HepG2 (cell line): ENCODE measurements at regions not wholly inside any gene's neighbourhood (a gene's known extent, or its start where the extent isn't known, plus 50 kb on each side); places are given as distances from the start of the nearest gene placed in this dataset.

Experiments
- ATAC-seq: fragments of 200-7000 bp; cut with Tn5 transposase; 3 replicates; pipeline ENCODE4 v1.9.1; 2020; ENCODE audit warnings: mild to moderate bottlenecking, moderate library complexity
- BruUV-seq: library from RNA; stranded (reverse); fragments of 400-500 nt; replicated peaks from 2 replicates; lab custom pipeline; 2021; lab: Mats Ljungman, UMichigan
- CTCF ChIA-PET: fragments of 300-600 bp; formaldehyde crosslinking; extraction: SDS; loops from one replicate; lab custom pipeline; 2021; ENCODE audit warnings: low total read pairs, inconsistent platforms, low intra/inter-chr PET ratio; lab: Yijun Ruan, JAX
- POLR2A ChIA-PET: fragments of 350-600 bp; sonication (Branson Sonifier 250); formaldehyde crosslinking; loops from one replicate; lab custom pipeline; 2020; ENCODE audit warnings: antibody characterized with exemption, inconsistent platforms; lab: Yijun Ruan, JAX
- DNase-seq: peaks from one replicate; pipeline ENCODE4 v3.0.0-alpha.2; 2015; ENCODE audit warnings: low spot score
- FAIRE-seq: peaks from 3 replicates; lab custom pipeline; 2011; peaks lifted over from hg19 to GRCh38; lab: Jason Lieb, UNC
- H2AFZ ChIP-seq: one replicate; pipeline ENCODE4 v1.6.1; 2011; ENCODE audit warnings: low read length, inconsistent platforms
- H3K27ac ChIP-seq: fragments of 300-600 bp; 3 replicates; pipeline ENCODE4 v1.8.0; 2011; ENCODE audit warnings: mixed run types, mild to moderate bottlenecking, mixed read lengths, low read length, inconsistent platforms; ENCODE audit not compliant: insufficient read depth; ENCODE audit errors: extremely low read length
- H3K27me3 ChIP-seq, 2 experiments: fragments of 200-600 bp in 1 of 2; 2 replicates in 1 of 2; 3 replicates in 1 of 2; pipeline versions ENCODE4 v1.6.0 to v1.8.0; 2011; ENCODE audit warnings: low read length in 2 of 2, mild to moderate bottlenecking in 2 of 2, moderate library complexity in 2 of 2, inconsistent platforms in 1 of 2; ENCODE audit not compliant: insufficient read depth in 2 of 2, control insufficient read depth in 1 of 2
- H3K36me3 ChIP-seq, 2 experiments: fragments of 200-600 bp in 1 of 2; replicated peaks in 1 of 2; 2 replicates in 1 of 2; 3 replicates in 1 of 2; pipeline versions ENCODE4 v1.5.1 to v1.8.0; 2011; ENCODE audit warnings: low read length in 2 of 2, inconsistent platforms in 1 of 2; ENCODE audit not compliant: insufficient read depth in 2 of 2, control insufficient read depth in 1 of 2
- H3K4me1 ChIP-seq: 2 replicates; pipeline ENCODE4 v1.5.1; 2012; ENCODE audit warnings: low read length, inconsistent platforms; ENCODE audit not compliant: insufficient read depth
- H3K4me2 ChIP-seq: 2 replicates; pipeline ENCODE4 v1.6.0; 2011; ENCODE audit warnings: low read depth, low read length, inconsistent platforms
- H3K4me3 ChIP-seq, 3 experiments: fragments of 200-600 bp in 1 of 3; sonication (generic), shearing (Covaris generic) in 1 of 3; replicated peaks in 1 of 3; 2 replicates each; pipeline ENCODE4 v1.5.1; 2011 to 2016; ENCODE audit warnings: low read length in 3 of 3, inconsistent platforms in 2 of 3, low read depth in 2 of 3, mild to moderate bottlenecking in 2 of 3, control low read depth in 1 of 3, mixed read lengths in 1 of 3; ENCODE audit not compliant: insufficient read depth in 1 of 3
- H3K79me2 ChIP-seq: one replicate; pipeline ENCODE4 v1.6.1; 2011; ENCODE audit warnings: low read length, inconsistent platforms; ENCODE audit not compliant: insufficient read depth
- H3K9ac ChIP-seq: 2 replicates; pipeline ENCODE4 v1.6.0; 2011; ENCODE audit warnings: mild to moderate bottlenecking, low read depth, low read length, inconsistent platforms; ENCODE audit not compliant: insufficient read depth
- H3K9me3 ChIP-seq: 2 replicates; pipeline ENCODE4 v1.5.1; 2012; ENCODE audit warnings: mild to moderate bottlenecking, low read length
- H4K20me1 ChIP-seq: 2 replicates; pipeline ENCODE4 v1.6.0; 2011; ENCODE audit warnings: inconsistent platforms, mild to moderate bottlenecking, low read length, moderate library complexity; ENCODE audit not compliant: insufficient read depth
- ATF5 ChIP-seq: sonication (generic); formaldehyde crosslinking; IDR thresholded peaks from 2 replicates; pipeline ENCODE4 v1.4.0; 2020; ENCODE audit warnings: mild to moderate bottlenecking, low read depth, missing genetic modification reagents
- CCDC6 ChIP-seq: sonication (generic); formaldehyde crosslinking; IDR thresholded peaks from 2 replicates; pipeline ENCODE4 v1.8.1; 2022; ENCODE audit warnings: mild to moderate bottlenecking, missing genetic modification reagents, moderate library complexity
- FOXJ3 ChIP-seq: sonication (generic); formaldehyde crosslinking; IDR thresholded peaks from 2 replicates; pipeline ENCODE4 v1.4.0; 2020; ENCODE audit warnings: missing genetic modification reagents, mild to moderate bottlenecking, borderline replicate concordance
- GFI1 ChIP-seq: sonication (generic); formaldehyde crosslinking; IDR thresholded peaks from 2 replicates; pipeline ENCODE4 v1.5.0; 2020; ENCODE audit warnings: missing genetic modification reagents, mild to moderate bottlenecking, borderline replicate concordance
- GPN1 ChIP-seq: sonication (generic); formaldehyde crosslinking; IDR thresholded peaks from 2 replicates; pipeline ENCODE4 v1.5.1; 2020; ENCODE audit warnings: missing genetic modification reagents, borderline replicate concordance
- MEIS2 ChIP-seq: sonication (generic); formaldehyde crosslinking; IDR thresholded peaks from 2 replicates; pipeline ENCODE4 v1.9.0; 2021; ENCODE audit warnings: mild to moderate bottlenecking, missing genetic modification reagents
- POLR2AphosphoS5 ChIP-seq: IDR thresholded peaks from 2 replicates; pipeline ENCODE4 v1.6.1; 2012; ENCODE audit warnings: low read depth, low read length
- SCMH1 ChIP-seq: sonication (generic); formaldehyde crosslinking; IDR thresholded peaks from 2 replicates; pipeline ENCODE4 v1.9.0; 2021; ENCODE audit warnings: missing genetic modification reagents, mild to moderate bottlenecking, borderline replicate concordance
- TAF1 ChIP-seq: sonication (generic); formaldehyde crosslinking; IDR thresholded peaks from 2 replicates; pipeline ENCODE4 v1.4.0; 2020; ENCODE audit warnings: missing genetic modification reagents
- ZNF124 ChIP-seq: sonication (generic); formaldehyde crosslinking; IDR thresholded peaks from 2 replicates; pipeline ENCODE4 v1.4.0; 2020; ENCODE audit warnings: missing genetic modification reagents
- ZNF562 ChIP-seq: sonication (generic); formaldehyde crosslinking; IDR thresholded peaks from 2 replicates; pipeline ENCODE4 v1.8.0; 2022; ENCODE audit warnings: missing genetic modification reagents, borderline replicate concordance
- ZNF83 ChIP-seq: sonication (generic); formaldehyde crosslinking; IDR thresholded peaks from 2 replicates; pipeline ENCODE4 v1.4.0; 2020; ENCODE audit warnings: missing genetic modification reagents, mild to moderate bottlenecking, borderline replicate concordance
- ZNF883 ChIP-seq: sonication (generic); formaldehyde crosslinking; IDR thresholded peaks from 2 replicates; pipeline ENCODE4 v1.5.1; 2020; ENCODE audit warnings: mild to moderate bottlenecking, missing genetic modification reagents; ENCODE audit errors: not compliant biosample characterization
- WGBS: methylation state at CpG from one replicate; pipeline ENCODE4 v1.1.6; 2017; ENCODE audit warnings: low lambda C conversion rate; 5-methylcytosine and 5-hydroxymethylcytosine counted together
- in situ Hi-C: cut with HindIII; loops from 2 replicates; pipeline ENCODE4 v1.10.0; 2017; ENCODE audit warnings: low pct_unique_long_range_greater_than_20kb; ENCODE audit not compliant: extremely low pct_ligation_motif_present
- intact Hi-C: fragments of 100-400 bp; cut with micrococcal nuclease; formaldehyde crosslinking; loops from one replicate; pipeline ENCODE4 v1.10.0; 2022; ENCODE audit not compliant: unreplicated experiment

- no peak overlapping the region for H3K4me2 ChIP-seq
- no TSS peak for BruUV-seq
- H3K9ac ChIP-seq, result no peak overlapping the region
- H3K9me3 ChIP-seq, result no peaks in the 10 kb centered on the region
- TF ChIP-seq SCMH1 (CRISPR knock-in tag) (no peak), ZNF124 (CRISPR knock-in tag) (no peak), MEIS2 (CRISPR knock-in tag) (no peak)
- intact Hi-C loops, result no loop called here
- no peak overlapping the region for H3K4me3 ChIP-seq
- DNase-seq, result no peak
- ChIA-PET POLR2A (no interaction called here), CTCF (no interaction called here)
- FAIRE-seq, result no peak
- H3K4me1 ChIP-seq, result no peaks in the 10 kb centered on the region
- ATAC-seq, result no peak
- H3K36me3 ChIP-seq, result no peaks in the 10 kb centered on the region
- in situ Hi-C loops, result no loop called here
- H4K20me1 ChIP-seq, result no peaks in the 10 kb centered on the region
- no peak overlapping the region for H3K27ac ChIP-seq
- 9% methylated on average over 16 of the region's 16 CpGs for WGBS
- H2AFZ ChIP-seq, result no peak overlapping the region
- H3K27me3 ChIP-seq, result peaks cover 0 to 60% of the 10 kb centered on the region in 2 experiments; a peak in 4 of 5 replicates
- H3K79me2 ChIP-seq, result no peaks in the 10 kb centered on the region
Measured at GRCh38 chr2:239662413-239663120, 261.7 kb upstream of the HDAC4 start.

GRCh38 chr2:239661334-239662312 lies 260.8 kb upstream of the HDAC4 start:
- intact Hi-C loops (no loop called here), in situ Hi-C loops (no loop called here)
- Histone ChIP-seq H3K9ac (no peak overlapping the region), H3K4me2 (no peak overlapping the region), H3K27ac (no peak overlapping the region), H3K79me2 (no peaks in the 10 kb centered on the region), H3K36me3 (no peaks in the 10 kb centered on the region), H3K27me3 (peaks cover 0 to 50% of the 10 kb centered on the region in 2 experiments; a peak in 4 of 5 replicates), H2AFZ (no peak overlapping the region), H3K4me1 (no peaks in the 10 kb centered on the region), H4K20me1 (no peaks in the 10 kb centered on the region), H3K9me3 (no peaks in the 10 kb centered on the region), H3K4me3 (no peak overlapping the region)
- ATAC-seq (no peak), FAIRE-seq (no peak), DNase-seq (no peak)
- BruUV-seq, result no TSS peak
- TF ChIP-seq GFI1 (CRISPR knock-in tag) (no peak), ZNF883 (no peak), ZNF562 (no peak), CCDC6 (CRISPR knock-in tag) (no peak), GPN1 (no peak), ATF5 (CRISPR knock-in tag) (no peak), ZNF83 (CRISPR knock-in tag) (no peak), FOXJ3 (CRISPR knock-in tag) (no peak), POLR2AphosphoS5 (no peak), TAF1 (CRISPR knock-in tag) (no peak)
- CTCF ChIA-PET, result no interaction called here
- POLR2A ChIA-PET, result no interaction called here
- WGBS, result 25% methylated on average over 15 of the region's 15 CpGs
